DND-41 (cell line): ENCODE measurements at regions not wholly inside any gene's neighbourhood (a gene's known extent, or its start where the extent isn't known, plus 50 kb on each side); places are given as distances from the start of the nearest gene placed in this dataset.

Experiments
- ATAC-seq: fragments of 200-7000 bp; cut with Tn5 transposase; 3 replicates; pipeline ENCODE4 v1.9.1; 2021; ENCODE audit warnings: low read depth; ENCODE audit not compliant: insufficient read depth
- DNase-seq: peaks from one replicate; pipeline ENCODE4 v3.0.0-alpha.2; 2020
- H2AFZ ChIP-seq: 2 replicates; pipeline ENCODE4 v1.6.0; 2012; ENCODE audit warnings: low read depth, low read length
- H3K27ac ChIP-seq: 2 replicates; pipeline ENCODE4 v1.5.1; 2012; ENCODE audit warnings: low read length, inconsistent platforms
- H3K27me3 ChIP-seq: fragments of 200-600 bp; sonication (generic); 2 replicates; pipeline ENCODE4 v1.6.0; 2012; ENCODE audit warnings: low read length, mild to moderate bottlenecking, inconsistent platforms; ENCODE audit not compliant: insufficient read depth, poor library complexity
- H3K36me3 ChIP-seq: 2 replicates; pipeline ENCODE4 v1.5.1; 2012; ENCODE audit warnings: low read length, inconsistent platforms; ENCODE audit not compliant: insufficient read depth
- H3K4me1 ChIP-seq: 2 replicates; pipeline ENCODE4 v1.5.1; 2012; ENCODE audit warnings: mild to moderate bottlenecking, low read length; ENCODE audit not compliant: insufficient read depth
- H3K4me2 ChIP-seq: 2 replicates; pipeline ENCODE4 v1.6.0; 2012; ENCODE audit warnings: mild to moderate bottlenecking, moderate library complexity, low read length, inconsistent platforms; ENCODE audit not compliant: insufficient read depth
- H3K4me3 ChIP-seq, 2 experiments: fragments of 200-600 bp in 1 of 2; shearing (Covaris generic) in 1 of 2; 2 replicates each; pipeline ENCODE4 v1.5.1; 2012 to 2016; ENCODE audit warnings: inconsistent platforms in 2 of 2, low read length in 2 of 2, mild to moderate bottlenecking in 2 of 2, low read depth in 1 of 2, moderate library complexity in 1 of 2
- H3K79me2 ChIP-seq: 2 replicates; pipeline ENCODE4 v1.6.0; 2012; ENCODE audit warnings: low read length, inconsistent platforms; ENCODE audit not compliant: insufficient read depth
- H3K9ac ChIP-seq: 2 replicates; pipeline ENCODE4 v1.6.0; 2012; ENCODE audit warnings: low read depth, mild to moderate bottlenecking, inconsistent platforms, low read length, moderate library complexity
- H3K9me3 ChIP-seq: 2 replicates; pipeline ENCODE4 v1.5.1; 2012; ENCODE audit warnings: low read length, moderate library complexity, mild to moderate bottlenecking, inconsistent platforms; ENCODE audit not compliant: insufficient read depth, severe bottlenecking
- H4K20me1 ChIP-seq: 2 replicates; pipeline ENCODE4 v1.6.0; 2012; ENCODE audit warnings: low read length; ENCODE audit not compliant: insufficient read depth
- CTCF ChIP-seq: IDR thresholded peaks from 2 replicates; pipeline ENCODE4 v1.5.1; 2012; ENCODE audit warnings: borderline replicate concordance, low read length, moderate library complexity, mild to moderate bottlenecking; ENCODE audit not compliant: poor library complexity, severe bottlenecking; ENCODE audit errors: extremely low read depth
- EZH2 ChIP-seq: IDR thresholded peaks from 3 replicates; pipeline ENCODE4 v1.6.1; 2012; ENCODE audit warnings: borderline replicate concordance, low read depth, mild to moderate bottlenecking, moderate library complexity, low read length, inconsistent platforms; ENCODE audit not compliant: severe bottlenecking

- DNase-seq (no peak), ATAC-seq (no peak)
- no peak overlapping the region for H3K27ac ChIP-seq
- peaks cover 9% of the 10 kb centered on the region for H3K27me3 ChIP-seq
- H3K4me3 ChIP-seq: no peak overlapping the region
- no peaks in the 10 kb centered on the region for H3K4me1 ChIP-seq
- H3K9me3 ChIP-seq: no peaks in the 10 kb centered on the region
- H3K79me2 ChIP-seq: no peaks in the 10 kb centered on the region
- H3K9ac ChIP-seq: no peak overlapping the region
- TF ChIP-seq CTCF (no peak), EZH2 (no peak)
- H3K4me2 ChIP-seq: no peak overlapping the region
- H3K36me3 ChIP-seq: no peaks in the 10 kb centered on the region
- no peak overlapping the region for H2AFZ ChIP-seq
- no peaks in the 10 kb centered on the region for H4K20me1 ChIP-seq
Observed at GRCh38 chr1:166377896-166378295, 211.1 kb upstream of the FAM78B start.

GRCh38 chr1:166378805-166379204, 212.0 kb upstream of the FAM78B start:
- Histone ChIP-seq H2AFZ (no peak overlapping the region), H3K79me2 (no peaks in the 10 kb centered on the region), H3K27ac (no peak overlapping the region), H3K9ac (no peak overlapping the region), H3K4me3 (no peak overlapping the region), H4K20me1 (no peaks in the 10 kb centered on the region), H3K27me3 (peaks cover 9% of the 10 kb centered on the region), H3K4me1 (no peaks in the 10 kb centered on the region), H3K9me3 (no peaks in the 10 kb centered on the region), H3K36me3 (no peaks in the 10 kb centered on the region), H3K4me2 (no peak overlapping the region)
- no peak for TF ChIP-seq CTCF
- TF ChIP-seq EZH2: no peak
- ATAC-seq (no peak), DNase-seq (no peak)

- Histone ChIP-seq H3K27ac (no peak overlapping the region), H3K36me3 (no peaks in the 10 kb centered on the region), H3K4me2 (no peak overlapping the region), H3K4me1 (no peaks in the 10 kb centered on the region), H3K27me3 (peaks cover 9% of the 10 kb centered on the region), H4K20me1 (no peaks in the 10 kb centered on the region), H2AFZ (no peak overlapping the region), H3K79me2 (no peaks in the 10 kb centered on the region), H3K4me3 (no peak overlapping the region), H3K9me3 (no peaks in the 10 kb centered on the region), H3K9ac (no peak overlapping the region)
- no peak for ATAC-seq
- TF ChIP-seq CTCF (no peak), EZH2 (no peak)
- no peak for DNase-seq
Observed at GRCh38 chr1:166379447-166379846, 212.6 kb upstream of the FAM78B start.

GRCh38 chr1:166383137-166383536, 216.3 kb upstream of the FAM78B start:
- TF ChIP-seq EZH2: no peak
- no peak for TF ChIP-seq CTCF
- no peaks in the 10 kb centered on the region for H3K4me1 ChIP-seq

More at GRCh38 chr1:166383137-166383536, 216.3 kb upstream of the FAM78B start:
- Histone ChIP-seq H4K20me1 (no peaks in the 10 kb centered on the region), H3K79me2 (no peaks in the 10 kb centered on the region), H2AFZ (no peak overlapping the region), H3K9ac (no peak overlapping the region), H3K9me3 (no peaks in the 10 kb centered on the region), H3K4me3 (no peak overlapping the region), H3K27ac (no peak overlapping the region), H3K27me3 (peaks cover 13% of the 10 kb centered on the region), H3K36me3 (no peaks in the 10 kb centered on the region), H3K4me2 (no peak overlapping the region)
- DNase-seq (no peak), ATAC-seq (no peak)
